ENCODE measurements at regions not wholly inside any gene's neighbourhood (a gene's known extent, or its start where the extent isn't known, plus 50 kb on each side); places are given as distances from the start of the nearest gene placed in this dataset.

GRCh38 chr5:87122151-87122977 is 145.3 kb upstream of the RASA1 start:
- H3K4me1 Mint-ChIP-seq (ENCODE audit: low read depth): peaks cover 53% of the 10 kb centered on the region

GRCh38 chr5:87125766-87126165 is 141.9 kb upstream of the RASA1 start:
- no peak overlapping the region for H3K27ac Mint-ChIP-seq (ENCODE audit: unreplicated experiment)
- no peaks in the 10 kb centered on the region for H3K27me3 Mint-ChIP-seq (ENCODE audit: low read depth)
- H3K4me3 Mint-ChIP-seq (ENCODE audit: unreplicated experiment): no peak overlapping the region
- H3K9me3 Mint-ChIP-seq (ENCODE audit: low read depth): no peaks in the 10 kb centered on the region
- H3K36me3 Mint-ChIP-seq (ENCODE audit: low read depth): no peaks in the 10 kb centered on the region
- TF ChIP-seq CTCF (IDR thresholded peaks at IDR 0.05): no peak
- peaks cover 54% of the 10 kb centered on the region for H3K4me1 Mint-ChIP-seq (ENCODE audit: low read depth)
- no peak for DNase-seq (ENCODE audit: low spot score)

More at GRCh38 chr5:87122151-87122977, 145.3 kb upstream of the RASA1 start:
- Mint-ChIP-seq H3K9me3 (ENCODE audit: low read depth) (peaks cover 3% of the 10 kb centered on the region), H3K27me3 (ENCODE audit: low read depth) (no peaks in the 10 kb centered on the region), H3K36me3 (ENCODE audit: low read depth) (no peaks in the 10 kb centered on the region), H3K27ac (ENCODE audit: unreplicated experiment) (peak overlapping the region; percentile 77), H3K4me3 (ENCODE audit: unreplicated experiment) (no peak overlapping the region)
- DNase-seq (ENCODE audit: low spot score): no peak
- no peak for TF ChIP-seq CTCF (IDR thresholded peaks at IDR 0.05)

- Mint-ChIP-seq H3K9me3 (ENCODE audit: low read depth) (no peaks in the 10 kb centered on the region), H3K36me3 (ENCODE audit: low read depth) (no peaks in the 10 kb centered on the region), H3K4me1 (ENCODE audit: low read depth) (peaks cover 43% of the 10 kb centered on the region), H3K27ac (ENCODE audit: unreplicated experiment) (peak overlapping the region; percentile 1), H3K27me3 (ENCODE audit: low read depth) (no peaks in the 10 kb centered on the region), H3K4me3 (ENCODE audit: unreplicated experiment) (no peak overlapping the region)
- DNase-seq (ENCODE audit: low spot score): no peak
- no peak for TF ChIP-seq CTCF (IDR thresholded peaks at IDR 0.05)
Measured at GRCh38 chr5:87126869-87127268, 140.8 kb upstream of the RASA1 start.

- Mint-ChIP-seq H3K4me3 (ENCODE audit: unreplicated experiment) (no peak overlapping the region), H3K36me3 (ENCODE audit: low read depth) (no peaks in the 10 kb centered on the region), H3K27me3 (ENCODE audit: low read depth) (no peaks in the 10 kb centered on the region), H3K9me3 (ENCODE audit: low read depth) (no peaks in the 10 kb centered on the region), H3K27ac (ENCODE audit: unreplicated experiment) (peak overlapping the region; percentile 37), H3K4me1 (ENCODE audit: low read depth) (peaks cover 38% of the 10 kb centered on the region)
- TF ChIP-seq CTCF (IDR thresholded peaks at IDR 0.05): no peak
- no peak for DNase-seq (ENCODE audit: low spot score)
Measured at GRCh38 chr5:87127426-87127825, 140.3 kb upstream of the RASA1 start.

GRCh38 chr5:87127956-87128687 is 139.6 kb upstream of the RASA1 start:
- Mint-ChIP-seq H3K36me3 (ENCODE audit: low read depth) (no peaks in the 10 kb centered on the region), H3K27me3 (ENCODE audit: low read depth) (no peaks in the 10 kb centered on the region), H3K27ac (ENCODE audit: unreplicated experiment) (peak overlapping the region; percentile 32), H3K4me1 (ENCODE audit: low read depth) (peaks cover 36% of the 10 kb centered on the region), H3K4me3 (ENCODE audit: unreplicated experiment) (no peak overlapping the region), H3K9me3 (ENCODE audit: low read depth) (no peaks in the 10 kb centered on the region)
- no peak for DNase-seq (ENCODE audit: low spot score)
- no peak for TF ChIP-seq CTCF (IDR thresholded peaks at IDR 0.05)

Measured in chondrocyte (in vitro differentiated cells).